ENCODE measurements at regions not wholly inside any gene's neighbourhood (a gene's known extent, or its start where the extent isn't known, plus 50 kb on each side); places are given as distances from the start of the nearest gene placed in this dataset.

- TF ChIP-seq CTCF (IDR thresholded peaks at IDR 0.05), result no peak
- TF ChIP-seq POLR2A (IDR thresholded peaks at IDR 0.05), result no peak
- no peak for TF ChIP-seq POLR2AphosphoS5 (IDR thresholded peaks at IDR 0.05)
- TF ChIP-seq EP300 (IDR thresholded peaks at IDR 0.05), result no peak
Measured at GRCh38 chr1:228650946-228651345, 84.3 kb upstream of the RHOU start.
